H1 (cell line): ENCODE measurements at regions not wholly inside any gene's neighbourhood (a gene's known extent, or its start where the extent isn't known, plus 50 kb on each side); places are given as distances from the start of the nearest gene placed in this dataset.

ENCODE experiments used
- CTCF ChIA-PET: fragments of 300-600 bp; sonication (Branson Sonifier 250); formaldehyde crosslinking; loops from one replicate; lab custom pipeline; 2021; ENCODE audit not compliant: partially characterized antibody; lab: Charles Lee
- POLR2A ChIA-PET: fragments of 300-600 bp; sonication (Branson Sonifier 250); formaldehyde crosslinking; loops from one replicate; lab custom pipeline; 2021; ENCODE audit warnings: inconsistent platforms; ENCODE audit not compliant: partially characterized antibody; lab: Charles Lee
- DNase-seq, 2 experiments: peaks; one replicate each; pipeline versions ENCODE4 v3.0.0 to v3.0.0-alpha.2; 2010 to 2022; ENCODE audit warnings: low spot score in 2 of 2, low read depth in 1 of 2, mixed read lengths in 1 of 2
- FAIRE-seq: peaks from 2 replicates; lab custom pipeline; 2011; peaks lifted over from hg19 to GRCh38; lab: Jason Lieb, UNC
- H2AFZ ChIP-seq: 2 replicates; pipeline ENCODE4 v1.8.1; 2012; ENCODE audit warnings: low read length, inconsistent platforms
- H2AK5ac ChIP-seq: 2 replicates; pipeline ENCODE4 v1.6.1; 2013; ENCODE audit warnings: low read depth, low read length
- H2BK120ac ChIP-seq: replicated peaks from 2 replicates; pipeline ENCODE3; 2013; ENCODE audit warnings: low read depth, low read length, inconsistent platforms
- H2BK12ac ChIP-seq: 2 replicates; pipeline ENCODE4 v1.6.1; 2013; ENCODE audit warnings: low read depth, low read length
- H2BK15ac ChIP-seq: 2 replicates; pipeline ENCODE4 v1.6.1; 2013; ENCODE audit warnings: low read length
- H2BK20ac ChIP-seq: 2 replicates; pipeline ENCODE4 v1.6.1; 2013; ENCODE audit warnings: low read length
- H2BK5ac ChIP-seq: 2 replicates; pipeline ENCODE4 v1.6.1; 2013; ENCODE audit warnings: low read depth, low read length
- H3K14ac ChIP-seq: 2 replicates; pipeline ENCODE4 v1.6.1; 2013; ENCODE audit warnings: inconsistent platforms; ENCODE audit not compliant: insufficient read length
- H3K18ac ChIP-seq: 2 replicates; pipeline ENCODE4 v1.6.1; 2013; ENCODE audit warnings: low read length; ENCODE audit errors: extremely low read depth
- H3K23ac ChIP-seq: 2 replicates; pipeline ENCODE4 v1.6.1; 2013; ENCODE audit warnings: inconsistent platforms; ENCODE audit not compliant: insufficient read length
- H3K23me2 ChIP-seq: 2 replicates; pipeline ENCODE4 v1.6.1; 2013; ENCODE audit warnings: low read depth, low read length
- H3K27ac ChIP-seq: 2 replicates; pipeline ENCODE4 v1.6.1; 2011; ENCODE audit warnings: low read depth, low read length, inconsistent platforms
- H3K27me3 ChIP-seq, 4 experiments: replicated peaks in 1 of 4; 1 replicate in 1 of 4; 2 replicates in 3 of 4; pipeline versions ENCODE4 v1.6.1 to v1.8.1; 2011 to 2013; ENCODE audit warnings: low read length in 3 of 4, mild to moderate bottlenecking in 3 of 4, inconsistent platforms in 2 of 4, mixed read lengths in 2 of 4, moderate library complexity in 1 of 4; ENCODE audit not compliant: control insufficient read depth in 3 of 4, insufficient read depth in 3 of 4; ENCODE audit errors: extremely low read depth in 1 of 4
- H3K36me3 ChIP-seq, 4 experiments: 2 replicates each; pipeline versions ENCODE4 v1.6.1 to v1.8.1; 2011 to 2013; ENCODE audit warnings: mild to moderate bottlenecking in 4 of 4, low read length in 3 of 4, moderate library complexity in 2 of 4, control low read depth in 1 of 4, inconsistent platforms in 1 of 4; ENCODE audit not compliant: insufficient read depth in 4 of 4, control insufficient read depth in 2 of 4
- H3K4ac ChIP-seq: replicated peaks from 2 replicates; pipeline ENCODE3; 2013; ENCODE audit warnings: low read length, low read depth, mixed read lengths, inconsistent platforms; ENCODE audit not compliant: insufficient read length
- H3K4me1 ChIP-seq, 4 experiments: replicated peaks in 1 of 4; 1 replicate in 1 of 4; 2 replicates in 3 of 4; pipeline versions ENCODE4 v1.6.1 to v1.8.1; 2011 to 2013; ENCODE audit warnings: low read length in 3 of 4, inconsistent platforms in 2 of 4, mixed read lengths in 1 of 4; ENCODE audit not compliant: insufficient read depth in 4 of 4, control insufficient read depth in 3 of 4
- H3K4me2 ChIP-seq, 2 experiments: 2 replicates each; pipeline versions ENCODE4 v1.6.1 to v1.8.1; 2011 to 2013; ENCODE audit warnings: low read depth in 2 of 2, low read length in 2 of 2, control low read depth in 1 of 2, inconsistent platforms in 1 of 2, mild to moderate bottlenecking in 1 of 2; ENCODE audit not compliant: insufficient read depth in 1 of 2
- H3K4me3 ChIP-seq, 4 experiments: fragments of 200-600, 300-600 bp in 1 of 4; sonication (generic), shearing (Covaris generic), sonication (Bioruptor Twin) in 1 of 4; 2 replicates each; pipeline versions ENCODE4 v1.5.1 to v1.8.1; 2011 to 2016; ENCODE audit warnings: low read length in 4 of 4, low read depth in 3 of 4, control low read depth in 2 of 4, inconsistent platforms in 2 of 4, mild to moderate bottlenecking in 2 of 4, mixed read lengths in 1 of 4, moderate library complexity in 1 of 4; ENCODE audit not compliant: insufficient read depth in 2 of 4; ENCODE audit errors: extremely low read depth in 1 of 4
- H3K56ac ChIP-seq: replicated peaks from 2 replicates; pipeline ENCODE3; 2013; ENCODE audit warnings: low read depth, mild to moderate bottlenecking, mixed read lengths, low read length, inconsistent platforms; ENCODE audit not compliant: insufficient read length
- H3K79me1 ChIP-seq: 2 replicates; pipeline ENCODE4 v1.6.1; 2013; ENCODE audit warnings: low read depth, low read length, control low read depth
- H3K79me2 ChIP-seq, 2 experiments: 2 replicates each; pipeline versions ENCODE4 v1.6.1 to v1.8.1; 2012 to 2013; ENCODE audit warnings: low read length in 2 of 2, mild to moderate bottlenecking in 2 of 2, inconsistent platforms in 1 of 2; ENCODE audit not compliant: insufficient read depth in 2 of 2, control insufficient read depth in 1 of 2
- H3K9ac ChIP-seq, 4 experiments: replicated peaks in 1 of 4; 1 replicate in 1 of 4; 2 replicates in 3 of 4; pipeline versions ENCODE4 v1.6.1 to v1.8.1; 2011 to 2013; ENCODE audit warnings: low read depth in 3 of 4, low read length in 3 of 4, control low read depth in 2 of 4, mild to moderate bottlenecking in 2 of 4, moderate library complexity in 2 of 4, inconsistent platforms in 1 of 4; ENCODE audit errors: extremely low read depth in 1 of 4
- H3K9me3 ChIP-seq, 2 experiments: 2 replicates each; pipeline versions ENCODE4 v1.6.1 to v1.8.1; 2012 to 2013; ENCODE audit warnings: mild to moderate bottlenecking in 2 of 2, moderate library complexity in 2 of 2, control low read depth in 1 of 2, inconsistent platforms in 1 of 2, low read depth in 1 of 2, low read length in 1 of 2, mixed read lengths in 1 of 2; ENCODE audit not compliant: insufficient read depth in 2 of 2
- H4K20me1 ChIP-seq, 2 experiments: replicated peaks in 1 of 2; 2 replicates each; pipeline versions ENCODE3 to v1.8.1; 2011 to 2013; ENCODE audit warnings: inconsistent platforms in 2 of 2, low read length in 2 of 2, mild to moderate bottlenecking in 1 of 2; ENCODE audit not compliant: insufficient read depth in 2 of 2, control insufficient read depth in 1 of 2
- H4K5ac ChIP-seq: 2 replicates; pipeline ENCODE4 v1.6.1; 2013; ENCODE audit warnings: low read length, low read depth, mixed read lengths, inconsistent platforms; ENCODE audit not compliant: insufficient read length
- H4K8ac ChIP-seq: 2 replicates; pipeline ENCODE4 v1.8.0; 2013; ENCODE audit warnings: mild to moderate bottlenecking, moderate library complexity, low read length, inconsistent platforms; ENCODE audit not compliant: insufficient read depth; ENCODE audit errors: extremely low read depth
- H4K91ac ChIP-seq: replicated peaks from 2 replicates; pipeline ENCODE3; 2013; ENCODE audit warnings: low read length, mixed read lengths, inconsistent platforms; ENCODE audit not compliant: insufficient read length
- PHF8 ChIP-seq: fragments of 200-600 bp; sonication (generic); conservative IDR thresholded peaks from 2 replicates; pipeline ENCODE4 v1.7.1; 2012; ENCODE audit warnings: low read depth, mild to moderate bottlenecking, inconsistent platforms, low read length, moderate library complexity
- RFX5 ChIP-seq: IDR thresholded peaks from 2 replicates; pipeline ENCODE4 v1.6.1; 2011; ENCODE audit warnings: low read depth, low read length, improper control_type of control experiment, borderline replicate concordance
- RXRA ChIP-seq: IDR thresholded peaks from 2 replicates; pipeline ENCODE4 v1.6.1; 2011; ENCODE audit warnings: low read depth, mild to moderate bottlenecking, low read length, moderate library complexity; ENCODE audit not compliant: insufficient read depth
- WGBS, 2 experiments: shearing (Covaris generic) in 1 of 2; methylation state at CpG; one replicate each; pipeline versions ENCODE4 v1.1.6 to v1.1.7; 2013 to 2015; ENCODE audit warnings: low lambda C conversion rate in 2 of 2, mixed read lengths in 2 of 2, inconsistent platforms in 1 of 2, low coverage in 1 of 2, missing lambda C conversion rate in 1 of 2; ENCODE audit not compliant: insufficient replicate concordance in 2 of 2, insufficient coverage in 1 of 2, insufficient read length in 1 of 2; ENCODE audit errors: extremely low coverage in 1 of 2, missing lambda C conversion rate in 1 of 2; 5-methylcytosine and 5-hydroxymethylcytosine counted together

DNA sequence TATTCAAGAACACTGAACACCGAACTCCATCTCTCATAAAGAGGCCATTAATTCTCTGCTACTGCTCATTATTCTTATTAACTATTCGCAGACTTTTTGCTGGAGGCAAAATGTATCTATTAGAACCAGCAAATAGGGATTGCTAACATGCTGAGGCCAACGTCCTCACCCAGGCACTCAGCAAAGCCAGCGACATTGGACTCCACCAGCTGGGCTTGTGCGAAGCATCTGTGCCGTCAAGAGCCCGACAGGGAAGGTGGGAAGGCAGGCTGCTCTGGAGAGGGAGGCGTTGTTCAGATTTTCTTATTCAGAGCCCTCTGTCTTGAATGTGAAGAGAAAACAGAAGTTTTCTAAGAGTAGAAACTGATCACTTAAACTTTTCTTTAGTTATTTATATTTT, 615.6 kb upstream of the KIRREL3 start:
- H3K9me3 ChIP-seq, result no peaks in the 10 kb centered on the region
- no peak overlapping the region for H3K56ac ChIP-seq
- H3K79me2 ChIP-seq, result no peaks in the 10 kb centered on the region
- H2BK120ac ChIP-seq, result no peak overlapping the region
- no peaks in the 10 kb centered on the region for H3K27me3 ChIP-seq
- no peak overlapping the region for H3K18ac ChIP-seq
- H4K8ac ChIP-seq, result no peak overlapping the region
- no peak overlapping the region for H3K27ac ChIP-seq
- H3K36me3 ChIP-seq, result no peaks in the 10 kb centered on the region
- H2AFZ ChIP-seq, result no peak overlapping the region
- CTCF ChIA-PET, result no interaction called here
- H4K91ac ChIP-seq, result no peak overlapping the region
- no peak overlapping the region for H3K4ac ChIP-seq
- DNase-seq, result no peak
- H4K5ac ChIP-seq, result no peak overlapping the region
- H3K79me1 ChIP-seq, result no peaks in the 10 kb centered on the region
- POLR2A ChIA-PET, result no interaction called here
- H4K20me1 ChIP-seq, result no peaks in the 10 kb centered on the region
- 95% methylated on average over 8 of the region's 8 CpGs; no CpG with 5 or more reads in 1 of the 2 experiments for WGBS, 2 experiments
- H2BK20ac ChIP-seq, result no peak overlapping the region
- H2AK5ac ChIP-seq, result no peak overlapping the region
- no peak overlapping the region for H3K9ac ChIP-seq
- no peak overlapping the region for H3K4me3 ChIP-seq
- peaks cover 0 to 3% (median 1%) of the 10 kb centered on the region in 4 experiments; a peak in 2 of 7 replicates for H3K4me1 ChIP-seq
- H2BK5ac ChIP-seq, result no peak overlapping the region
- FAIRE-seq, result no peak
- H3K14ac ChIP-seq, result no peak overlapping the region
- no peak overlapping the region for H2BK12ac ChIP-seq
- no peak overlapping the region for H3K23ac ChIP-seq
- H2BK15ac ChIP-seq, result no peak overlapping the region
- no peak overlapping the region for H3K4me2 ChIP-seq
- no peaks in the 10 kb centered on the region for H3K23me2 ChIP-seq
- TF ChIP-seq RFX5 (no peak), RXRA (no peak), PHF8 (no peak)
